ENCODE measurements at regions not wholly inside any gene's neighbourhood (a gene's known extent, or its start where the extent isn't known, plus 50 kb on each side); places are given as distances from the start of the nearest gene placed in this dataset.

- Histone ChIP-seq H3K56ac (replicated peaks; ENCODE audit: insufficient read length, low read depth, low read length) (no peak overlapping the region), H2BK5ac (ENCODE audit: low read depth, low read length) (no peak overlapping the region), H3K23me2 (ENCODE audit: low read depth, low read length) (no peaks in the 10 kb centered on the region), H3K14ac (ENCODE audit: insufficient read length) (no peak overlapping the region), H3K9ac (replicated peaks in 1 of 4; ENCODE audit: extremely low read depth in 1 of 4, low read depth in 3 of 4, low read length in 3 of 4) (no peak overlapping the region), H3K18ac (ENCODE audit: extremely low read depth, low read length) (no peak overlapping the region), H3K4me2 (ENCODE audit: insufficient read depth in 1 of 2, low read depth in 2 of 2, low read length in 2 of 2) (no peak overlapping the region), H4K5ac (ENCODE audit: insufficient read length, low read depth, low read length) (no peak overlapping the region), H2BK15ac (ENCODE audit: low read length) (no peak overlapping the region), H3K4me3 (ENCODE audit: extremely low read depth in 1 of 4, insufficient read depth in 2 of 4, low read depth in 3 of 4, low read length in 4 of 4) (no peak overlapping the region), H2AFZ (ENCODE audit: low read length) (no peak overlapping the region), H3K27me3 (replicated peaks in 1 of 4; ENCODE audit: control insufficient read depth in 3 of 4, extremely low read depth in 1 of 4, insufficient read depth in 3 of 4, low read length in 3 of 4) (no peaks in the 10 kb centered on the region), H3K79me2 (ENCODE audit: control insufficient read depth in 1 of 2, insufficient read depth in 2 of 2, low read length in 2 of 2) (no peaks in the 10 kb centered on the region), H3K36me3 (ENCODE audit: control insufficient read depth in 2 of 4, insufficient read depth in 4 of 4, low read length in 3 of 4) (no peaks in the 10 kb centered on the region), H3K9me3 (ENCODE audit: insufficient read depth in 2 of 2, low read depth in 1 of 2, low read length in 1 of 2) (0 out of 4 replicates have a peak, but pooled peaks cover 4 to 6% of the 10 kb centered on the region in 2 experiments), H4K8ac (ENCODE audit: extremely low read depth, insufficient read depth, low read length) (no peak overlapping the region), H3K79me1 (ENCODE audit: low read depth, low read length) (no peaks in the 10 kb centered on the region), H2BK120ac (replicated peaks; ENCODE audit: low read depth, low read length) (no peak overlapping the region), H3K4me1 (replicated peaks in 1 of 4; ENCODE audit: control insufficient read depth in 3 of 4, insufficient read depth in 4 of 4, low read length in 3 of 4) (no peaks in the 10 kb centered on the region), H3K4ac (replicated peaks; ENCODE audit: insufficient read length, low read depth, low read length) (no peak overlapping the region), H4K20me1 (replicated peaks in 1 of 2; ENCODE audit: control insufficient read depth in 1 of 2, insufficient read depth in 2 of 2, low read length in 2 of 2) (no peaks in the 10 kb centered on the region), H2BK20ac (ENCODE audit: low read length) (no peak overlapping the region), H2BK12ac (ENCODE audit: low read depth, low read length) (no peak overlapping the region), H4K91ac (replicated peaks; ENCODE audit: insufficient read length, low read length) (no peak overlapping the region), H3K27ac (ENCODE audit: low read depth, low read length) (no peak overlapping the region), H3K23ac (ENCODE audit: insufficient read length) (no peak overlapping the region), H2AK5ac (ENCODE audit: low read depth, low read length) (no peak overlapping the region)
- POLR2A ChIA-PET (ENCODE audit: partially characterized antibody), result no interaction called here
- no peak for TF ChIP-seq HDAC6 (IDR thresholded peaks at IDR 0.05; ENCODE audit: low read depth, low read length)
- TF ChIP-seq FOSL1 (IDR thresholded peaks at IDR 0.05; ENCODE audit: insufficient read depth, low read depth, low read length), result no peak
- TF ChIP-seq NRF1 (IDR thresholded peaks at IDR 0.05; ENCODE audit: low read depth, low read length), result no peak
- no peak for TF ChIP-seq ATF3 (IDR thresholded peaks at IDR 0.05; ENCODE audit: insufficient read depth, low read depth, low read length)
- CTCF ChIA-PET (ENCODE audit: partially characterized antibody), result interaction anchor here (3.4 kb wide), 1 partner anchor 9 kb away, joined by 13 read pairs; no protein-coding TSS in a partner anchor
- no peak for FAIRE-seq
- 86% methylated on average over 4 of the region's 4 CpGs; no CpG with 5 or more reads in 1 of the 2 experiments for WGBS, 2 experiments (ENCODE audit: extremely low coverage in 1 of 2, insufficient coverage in 1 of 2, insufficient read length in 1 of 2, insufficient replicate concordance in 2 of 2, low coverage in 1 of 2, low lambda C conversion rate in 2 of 2, missing lambda C conversion rate in 1 of 2)
- DNase-seq (ENCODE audit: low read depth in 1 of 2, low spot score in 2 of 2), result no peak
These were observed 388.5 kb upstream of the MIS18BP1 start for GRCh38 chr14:45641541-45641940.

Data from H1 (cell line).